IMR-90 (cell line): ENCODE measurements at regions not wholly inside any gene's neighbourhood (a gene's known extent, or its start where the extent isn't known, plus 50 kb on each side); places are given as distances from the start of the nearest gene placed in this dataset.

Experiments used
- ATAC-seq: fragments of 200-7000 bp; cut with Tn5 transposase; 2 replicates; pipeline ENCODE4 v1.9.1; 2020; ENCODE audit warnings: low read depth, mild to moderate bottlenecking, moderate library complexity
- BruUV-seq: library from RNA; stranded (reverse); fragments of 400-500 nt; replicated peaks from 2 replicates; lab custom pipeline; 2021; lab: Mats Ljungman, UMichigan
- CTCF ChIA-PET: fragments of 300-600 bp; formaldehyde crosslinking; extraction: SDS; loops from one replicate; lab custom pipeline; 2021; ENCODE audit warnings: antibody characterized with exemption; lab: Yijun Ruan, JAX
- POLR2A ChIA-PET: fragments of 300-600 bp; sonication (Branson Sonifier 250); formaldehyde crosslinking; loops from one replicate; lab custom pipeline; 2022; ENCODE audit warnings: antibody characterized with exemption; ENCODE audit not compliant: unreplicated experiment; lab: Charles Lee
- DNase-seq: peaks from one replicate; pipeline ENCODE4 v3.0.0; 2013
- H2AFZ ChIP-seq: replicated peaks from 2 replicates; pipeline ENCODE3; 2013; ENCODE audit warnings: low read length, mild to moderate bottlenecking; ENCODE audit not compliant: poor library complexity
- H2AK5ac ChIP-seq: 2 replicates; pipeline ENCODE4 v1.6.1; 2013; ENCODE audit warnings: low read depth, low read length, inconsistent platforms
- H2AK9ac ChIP-seq: replicated peaks from 2 replicates; pipeline ENCODE3; 2013; ENCODE audit warnings: mild to moderate bottlenecking, low read depth, low read length, moderate library complexity; ENCODE audit not compliant: poor library complexity
- H2BK120ac ChIP-seq: 2 replicates; pipeline ENCODE4 v1.6.1; 2013; ENCODE audit warnings: low read depth, low read length, inconsistent platforms
- H2BK15ac ChIP-seq: 3 replicates; pipeline ENCODE4 v1.6.1; 2013; ENCODE audit warnings: low read depth, low read length, inconsistent platforms
- H2BK20ac ChIP-seq: 2 replicates; pipeline ENCODE4 v1.6.1; 2013; ENCODE audit warnings: low read depth, mild to moderate bottlenecking, inconsistent platforms, low read length, moderate library complexity
- H2BK5ac ChIP-seq: 2 replicates; pipeline ENCODE4 v1.6.1; 2013; ENCODE audit warnings: mild to moderate bottlenecking, low read depth, low read length, inconsistent platforms; ENCODE audit not compliant: poor library complexity, severe bottlenecking
- H3K14ac ChIP-seq: replicated peaks from 2 replicates; pipeline ENCODE4 v1.6.1; 2013; ENCODE audit warnings: low read depth, low read length, inconsistent platforms
- H3K18ac ChIP-seq: 2 replicates; pipeline ENCODE4 v1.6.1; 2013; ENCODE audit warnings: low read depth, low read length, control low read depth
- H3K23ac ChIP-seq: 2 replicates; pipeline ENCODE4 v1.6.1; 2013; ENCODE audit warnings: low read depth, low read length, inconsistent platforms
- H3K27ac ChIP-seq: 2 replicates; pipeline ENCODE4 v1.5.1; 2013; ENCODE audit warnings: mild to moderate bottlenecking, control low read depth, low read length; ENCODE audit not compliant: insufficient read depth
- H3K27me3 ChIP-seq: 2 replicates; pipeline ENCODE4 v1.6.1; 2013; ENCODE audit warnings: low read length; ENCODE audit not compliant: control insufficient read depth, insufficient read depth
- H3K36me3 ChIP-seq: 2 replicates; pipeline ENCODE4 v1.6.1; 2013; ENCODE audit warnings: low read length, mixed read lengths; ENCODE audit not compliant: control insufficient read depth, insufficient read depth
- H3K4ac ChIP-seq: 2 replicates; pipeline ENCODE4 v1.6.1; 2013; ENCODE audit warnings: low read depth, low read length, inconsistent platforms
- H3K4me1 ChIP-seq: 2 replicates; pipeline ENCODE4 v1.6.1; 2013; ENCODE audit warnings: low read length, mixed read lengths; ENCODE audit not compliant: control insufficient read depth, insufficient read depth
- H3K4me2 ChIP-seq: 2 replicates; pipeline ENCODE4 v1.6.1; 2013; ENCODE audit warnings: low read depth, mild to moderate bottlenecking, control low read depth, low read length, moderate library complexity
- H3K4me3 ChIP-seq: 2 replicates; pipeline ENCODE4 v1.5.1; 2013; ENCODE audit warnings: low read depth, mild to moderate bottlenecking, control low read depth, low read length, moderate library complexity; ENCODE audit not compliant: insufficient read depth
- H3K56ac ChIP-seq: 2 replicates; pipeline ENCODE4 v1.6.1; 2013; ENCODE audit warnings: low read length, inconsistent platforms; ENCODE audit not compliant: insufficient read depth; ENCODE audit errors: extremely low read depth
- H3K79me1 ChIP-seq, 2 experiments: 2 replicates each; pipeline ENCODE4 v1.6.1; 2013; ENCODE audit warnings: low read length in 2 of 2, inconsistent platforms in 1 of 2, low read depth in 1 of 2
- H3K9ac ChIP-seq: 2 replicates; pipeline ENCODE4 v1.6.1; 2013; ENCODE audit warnings: low read depth, low read length, control low read depth
- H3K9me1 ChIP-seq: 2 replicates; pipeline ENCODE4 v1.6.1; 2013; ENCODE audit warnings: low read length, inconsistent platforms; ENCODE audit not compliant: insufficient read depth
- H3K9me3 ChIP-seq: 2 replicates; pipeline ENCODE4 v1.6.1; 2013; ENCODE audit warnings: low read length; ENCODE audit not compliant: control insufficient read depth, insufficient read depth
- H4K20me1 ChIP-seq: 2 replicates; pipeline ENCODE4 v1.6.1; 2013; ENCODE audit warnings: low read length, inconsistent platforms; ENCODE audit not compliant: insufficient read depth
- H4K5ac ChIP-seq: 2 replicates; pipeline ENCODE4 v1.6.1; 2013; ENCODE audit warnings: mild to moderate bottlenecking, low read depth, low read length, control low read depth
- H4K8ac ChIP-seq, 2 experiments: 2 replicates each; pipeline ENCODE4 v1.6.1; 2013; ENCODE audit warnings: low read depth in 2 of 2, low read length in 2 of 2, control low read depth in 1 of 2, inconsistent platforms in 1 of 2
- H4K91ac ChIP-seq: 2 replicates; pipeline ENCODE4 v1.6.1; 2013; ENCODE audit warnings: low read depth, low read length, inconsistent platforms; ENCODE audit not compliant: insufficient read depth
- NFE2L2 ChIP-seq: fragments of 150-350 bp; IDR thresholded peaks from 2 replicates; pipeline ENCODE4 v1.6.1; 2016; ENCODE audit warnings: low read depth, mild to moderate bottlenecking, low read length
- WGBS, 2 experiments: methylation state at CpG; one replicate each; pipeline versions ENCODE4 v1.1.5 to v1.1.7; 2013; ENCODE audit warnings: missing lambda C conversion rate in 2 of 2; ENCODE audit not compliant: insufficient read length in 1 of 2; ENCODE audit errors: extremely low coverage in 2 of 2; 5-methylcytosine and 5-hydroxymethylcytosine counted together
- dilution Hi-C: fragments of 300-500 bp; cut with HindIII; formaldehyde crosslinking; loops from one replicate; pipeline ENCODE4 v1.14.3; 2018; ENCODE audit warnings: low sequenced_read_pairs; ENCODE audit not compliant: unreplicated experiment
- in situ Hi-C: fragments of 300-500 bp; cut with MboI; formaldehyde crosslinking; loops from 3 replicates; pipeline ENCODE4 v1.14.3; 2019; ENCODE audit warnings: low sequenced_read_pairs, inconsistent platforms, mixed read lengths
- intact Hi-C: fragments of 100-400 bp; cut with micrococcal nuclease; formaldehyde crosslinking; loops from 2 replicates; pipeline ENCODE4 v1.10.0; 2022

DNA sequence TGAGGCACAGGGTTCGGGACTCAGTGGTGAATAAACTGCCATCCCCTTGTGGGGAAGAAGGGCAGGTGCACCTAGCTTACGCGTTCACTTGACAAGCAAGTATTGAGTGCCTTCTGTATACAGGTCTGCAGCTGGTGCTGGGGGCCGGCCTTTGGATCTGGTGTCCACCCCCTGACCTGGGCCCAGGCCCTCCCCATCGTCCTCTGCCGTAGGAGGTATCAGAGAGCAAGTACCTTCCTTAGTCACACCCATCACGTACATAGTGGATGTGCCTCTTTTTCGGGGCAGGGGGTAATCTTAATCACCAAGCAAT lies 53.3 kb downstream of the SMIM38 start:
- H2AK5ac ChIP-seq = peak overlapping the region; percentile 9; the same call in 1 of the 2 replicates
- no peaks in the 10 kb centered on the region for H3K4me1 ChIP-seq
- H3K27ac ChIP-seq = no peak overlapping the region
- CTCF ChIA-PET = no interaction called here
- POLR2A ChIA-PET = no interaction called here
- no peaks in the 10 kb centered on the region for H3K36me3 ChIP-seq
- no peaks in the 10 kb centered on the region; the same call in 1 of the 2 replicates for H4K20me1 ChIP-seq
- H2AFZ ChIP-seq = no peak overlapping the region
- no peak for TF ChIP-seq NFE2L2
- no peak overlapping the region for H3K23ac ChIP-seq
- no peak overlapping the region for H2BK20ac ChIP-seq
- H2BK5ac ChIP-seq = no peak overlapping the region
- H2BK120ac ChIP-seq = no peak overlapping the region
- no peak overlapping the region for H3K14ac ChIP-seq
- peaks cover 4% of the 10 kb centered on the region for H3K9me3 ChIP-seq
- no peak for ATAC-seq
- WGBS, 2 experiments = 70% methylated on average over 4 of the region's 8 CpGs; no CpG with 5 or more reads in 1 of the 2 experiments
- no peak overlapping the region for H4K91ac ChIP-seq
- in situ Hi-C loops = no loop called here
- H3K9ac ChIP-seq = no peak overlapping the region
- H3K4me2 ChIP-seq = no peak overlapping the region
- dilution Hi-C loops = no loop called here
- peaks cover 23% of the 10 kb centered on the region for H3K27me3 ChIP-seq
- no peak overlapping the region for H3K56ac ChIP-seq
- no peak for DNase-seq
- no peak overlapping the region for H4K5ac ChIP-seq
- H3K79me1 ChIP-seq = no peaks in the 10 kb centered on the region
- no peak overlapping the region for H2AK9ac ChIP-seq
- H3K4me3 ChIP-seq = no peak overlapping the region
- no peak overlapping the region for H3K4ac ChIP-seq
- intact Hi-C loops = no loop called here
- H3K18ac ChIP-seq = no peak overlapping the region
- H4K8ac ChIP-seq = no peak overlapping the region
- no TSS peak for BruUV-seq
- no peak overlapping the region for H2BK15ac ChIP-seq
- peaks cover 4% of the 10 kb centered on the region; the same call in 1 of the 2 replicates for H3K9me1 ChIP-seq
